SKM-1 treated with dmso at 0.1 percent for 144 hours (cell line): ENCODE measurements at regions not wholly inside any gene's neighbourhood (a gene's known extent, or its start where the extent isn't known, plus 50 kb on each side); places are given as distances from the start of the nearest gene placed in this dataset.
A peak's percentile ranks its signal among the peaks of the same experiment; 100 is the strongest.

Experiments
- DNase-seq: peaks from one replicate; lab custom pipeline; 2025; ENCODE audit not compliant: unreplicated experiment; lab: John Stamatoyannopoulos, UW

DNA sequence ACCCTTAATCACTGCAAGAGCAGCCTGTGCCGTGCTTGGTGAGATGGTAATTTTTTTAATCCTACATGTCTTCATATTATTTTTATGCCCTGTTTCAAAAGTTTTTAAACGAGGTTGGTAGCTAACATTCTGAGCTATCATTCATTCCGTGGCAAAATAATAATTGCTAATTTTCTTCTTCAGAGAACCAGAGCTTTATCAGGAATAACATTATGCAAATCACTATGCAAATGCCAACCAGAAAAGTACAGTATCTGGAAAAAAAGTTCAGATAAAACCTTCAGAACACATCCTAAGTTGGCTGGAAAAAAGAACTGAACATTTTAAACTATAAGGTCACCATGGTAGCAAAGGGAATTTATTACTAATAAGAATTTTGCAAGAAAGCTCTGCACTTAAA, 165.1 kb upstream of the NABP1 start:
- no peak for DNase-seq

- DNase-seq: no peak
Measured at GRCh38 chr2:191514613-191515012, 163.3 kb upstream of the NABP1 start.

DNA sequence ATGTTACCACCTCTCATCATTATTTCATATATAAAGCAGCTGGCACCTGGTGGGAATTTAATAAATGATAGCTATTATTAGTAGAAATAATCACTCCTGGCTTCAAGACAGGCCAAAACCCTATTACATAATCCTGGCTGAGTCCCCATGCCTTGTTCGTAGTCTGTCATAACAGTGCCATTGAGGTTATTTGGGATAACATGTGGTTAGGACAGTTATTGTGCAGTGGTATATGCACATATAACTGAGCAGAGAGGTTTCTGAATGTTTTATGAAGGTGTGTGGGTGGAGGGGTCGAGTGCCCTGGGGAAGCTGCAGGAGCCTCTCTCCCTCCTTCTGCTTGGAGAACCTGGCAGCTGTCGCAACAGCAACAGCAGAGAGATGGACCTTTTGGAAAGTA, 162.4 kb upstream of the NABP1 start:
- DNase-seq: no peak

DNA sequence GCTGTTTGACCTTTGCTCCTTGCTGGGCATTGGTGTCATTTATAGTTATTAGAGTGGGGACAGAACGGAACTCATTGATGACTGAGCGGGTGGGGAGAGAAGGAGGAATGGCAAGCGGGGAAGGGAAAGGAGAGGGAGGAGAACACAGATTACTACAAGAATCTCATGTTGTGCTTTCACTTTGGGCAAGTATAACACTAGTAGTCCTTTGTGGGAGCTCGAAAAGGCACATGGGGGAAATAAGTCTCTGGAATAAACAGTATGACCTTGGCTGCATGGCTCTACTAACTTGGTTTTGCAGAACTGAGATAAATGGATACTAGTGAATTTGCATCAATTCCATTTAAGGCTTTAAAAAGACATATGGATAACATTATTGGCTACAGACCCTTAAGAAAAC, 161.7 kb upstream of the NABP1 start:
- no peak for DNase-seq

DNA sequence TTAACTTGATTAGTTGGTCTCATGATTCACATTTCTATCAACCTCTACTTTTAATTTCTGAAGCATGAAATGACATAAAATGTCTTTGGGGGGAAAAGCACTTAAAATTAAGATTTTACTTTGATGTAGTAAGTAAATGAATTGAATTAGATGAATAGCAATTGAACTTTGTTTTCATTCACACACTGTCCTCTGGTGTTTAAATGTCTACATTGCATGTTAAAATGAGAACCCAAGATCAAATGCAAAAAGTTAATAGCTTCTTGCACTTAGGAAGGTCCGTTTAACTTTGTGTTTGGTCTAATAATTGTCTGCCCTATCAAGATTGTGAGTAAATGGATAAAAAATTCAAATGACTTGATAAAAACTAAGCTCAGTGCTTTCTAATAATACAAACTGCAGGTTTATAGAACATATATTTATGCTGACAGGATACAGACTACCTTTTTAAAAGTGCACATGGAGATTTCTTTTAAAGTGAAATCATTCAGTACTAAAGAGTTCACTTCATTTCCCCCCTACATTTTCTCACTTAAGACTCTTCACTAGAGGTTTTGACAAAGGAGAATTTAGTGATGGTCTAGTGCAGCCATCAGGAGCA, 156.2 kb upstream of the NABP1 start:
- DNase-seq: peak; percentile 8

GRCh38 chr2:191522478-191523120, 155.3 kb upstream of the NABP1 start:
- no peak for DNase-seq

GRCh38 chr2:191526091-191526490, 151.8 kb upstream of the NABP1 start:
- no peak for DNase-seq

- DNase-seq: no peak
Measured at GRCh38 chr2:191526536-191526935, 151.4 kb upstream of the NABP1 start.

DNA sequence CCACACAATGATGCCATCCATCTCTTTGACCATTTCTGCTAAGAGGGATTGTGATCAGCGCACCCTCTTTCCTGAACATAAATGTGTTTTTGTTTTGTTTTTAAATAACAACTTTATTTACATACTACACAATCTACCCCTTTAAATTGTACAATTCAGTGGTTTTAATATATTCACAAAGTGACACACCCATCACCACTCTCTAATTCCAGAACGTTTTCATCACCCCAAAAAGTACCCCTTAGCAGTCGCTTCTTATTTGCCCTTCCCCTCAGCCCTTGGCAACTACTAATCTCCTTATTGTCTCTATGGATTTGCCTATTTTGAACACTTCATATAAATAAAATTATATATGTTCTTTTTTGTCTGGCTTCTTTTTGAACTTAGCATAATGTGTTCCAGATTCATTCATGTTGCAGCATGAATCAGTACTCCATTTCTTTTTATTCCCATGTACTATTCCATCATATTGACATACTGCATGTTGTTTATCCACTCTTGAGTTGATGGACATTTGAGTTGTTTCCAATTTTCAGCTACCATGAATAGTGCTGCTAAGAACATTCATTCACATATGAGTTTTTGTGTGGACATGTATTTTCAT, 150.9 kb upstream of the NABP1 start:
- DNase-seq: no peak

DNA sequence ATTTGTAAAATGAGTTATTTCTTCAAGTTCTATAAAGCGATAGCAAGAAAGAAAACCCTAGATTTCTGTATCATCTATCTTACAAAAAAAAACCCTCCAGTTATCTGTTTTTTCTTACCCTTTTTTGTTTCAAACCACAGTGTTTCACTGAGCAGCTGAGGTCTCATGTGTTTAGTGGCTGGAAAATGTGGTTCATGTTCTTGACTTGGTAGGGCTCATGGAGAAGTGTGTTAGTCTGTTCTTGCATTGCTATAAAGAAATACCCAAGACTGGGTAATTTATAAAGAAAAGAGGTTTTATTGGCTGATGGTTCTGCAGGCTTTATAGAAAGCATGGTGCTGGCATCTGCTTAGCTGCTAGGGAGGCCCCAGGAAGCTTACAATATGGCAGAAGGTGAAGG, 147.3 kb upstream of the NABP1 start:
- DNase-seq: no peak

DNA sequence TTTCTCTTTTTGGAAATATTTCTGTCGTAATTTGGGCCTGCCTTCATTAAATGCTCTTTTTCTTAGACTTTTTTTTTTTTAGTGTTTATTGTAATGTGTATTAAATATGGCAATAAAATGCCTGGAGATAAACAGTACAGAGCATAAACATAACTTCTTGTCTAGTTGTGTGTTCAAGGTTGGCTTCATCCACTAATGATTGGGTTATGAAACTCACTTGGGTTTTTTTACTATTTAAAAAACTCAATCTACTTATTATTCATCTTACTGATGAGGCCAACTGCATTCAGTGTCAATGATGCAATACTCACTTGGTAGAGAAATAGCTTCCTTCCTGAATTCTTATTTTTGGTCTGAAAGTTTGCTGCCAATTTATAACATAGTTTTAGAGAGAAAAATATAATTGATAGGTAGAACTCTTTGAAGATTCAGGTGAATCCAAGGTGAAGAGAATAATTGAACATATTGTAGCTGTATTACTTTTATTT, 144.2 kb upstream of the NABP1 start:
- DNase-seq: peak; percentile 23

DNA sequence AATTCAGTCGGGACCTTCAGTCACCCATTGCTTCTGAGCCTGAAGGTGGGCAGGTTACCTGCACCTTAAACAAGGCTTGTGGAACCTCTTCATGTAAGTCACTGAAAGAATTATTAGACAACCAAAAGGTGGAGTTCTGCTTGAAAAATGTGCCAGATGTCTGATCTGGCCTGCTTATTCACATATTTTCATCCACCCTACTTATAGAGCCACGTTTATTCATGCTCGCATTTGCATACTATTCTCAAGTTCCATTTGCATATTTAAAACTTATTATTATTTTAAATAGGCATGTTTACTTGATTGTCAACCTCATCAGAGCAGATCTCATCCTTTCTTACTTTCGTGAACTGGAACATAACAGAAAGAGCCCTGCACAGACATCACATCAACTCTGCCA, 140.0 kb upstream of the NABP1 start:
- no peak for DNase-seq

- DNase-seq: no peak
Measured at GRCh38 chr2:191538334-191538903, 139.5 kb upstream of the NABP1 start.

DNA sequence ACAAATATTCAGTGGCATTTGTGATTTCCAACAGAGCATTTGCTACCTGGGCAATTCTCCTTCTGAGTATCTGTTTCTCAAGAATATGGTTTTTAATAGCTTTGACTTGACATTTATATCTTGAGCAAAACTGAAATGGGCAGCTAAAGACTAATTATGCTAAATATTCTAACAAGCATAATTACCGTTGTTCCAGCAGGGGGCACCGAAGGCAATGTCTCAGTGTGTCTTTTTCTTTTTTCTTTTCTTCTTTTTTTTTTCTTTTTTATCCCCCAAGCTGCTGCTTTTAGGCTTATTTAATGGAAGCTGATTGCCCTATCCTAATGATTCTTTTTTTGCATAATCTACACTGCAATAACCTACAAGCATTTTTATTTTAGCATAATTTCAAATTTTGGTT, 138.9 kb upstream of the NABP1 start:
- peak; percentile 8 for DNase-seq

DNA sequence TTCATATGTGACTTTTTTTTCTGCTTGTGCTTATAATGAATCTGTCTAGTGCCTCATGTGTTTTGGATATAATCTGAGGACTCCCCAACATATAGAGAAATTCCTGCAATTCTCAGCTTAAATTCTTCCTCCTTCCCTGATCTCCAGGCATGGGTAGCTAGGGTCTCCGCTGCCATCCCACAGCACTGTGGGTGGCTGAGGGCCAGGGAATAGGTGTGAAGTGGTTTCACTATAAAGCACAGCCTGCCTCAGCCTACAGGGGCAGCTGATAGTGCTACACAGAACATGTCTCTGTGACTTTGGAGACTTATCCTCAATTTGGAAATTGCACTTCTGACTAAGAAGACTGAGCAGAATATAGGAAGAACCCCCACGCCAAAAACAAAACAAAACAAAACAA, 137.3 kb upstream of the NABP1 start:
- DNase-seq: no peak

DNA sequence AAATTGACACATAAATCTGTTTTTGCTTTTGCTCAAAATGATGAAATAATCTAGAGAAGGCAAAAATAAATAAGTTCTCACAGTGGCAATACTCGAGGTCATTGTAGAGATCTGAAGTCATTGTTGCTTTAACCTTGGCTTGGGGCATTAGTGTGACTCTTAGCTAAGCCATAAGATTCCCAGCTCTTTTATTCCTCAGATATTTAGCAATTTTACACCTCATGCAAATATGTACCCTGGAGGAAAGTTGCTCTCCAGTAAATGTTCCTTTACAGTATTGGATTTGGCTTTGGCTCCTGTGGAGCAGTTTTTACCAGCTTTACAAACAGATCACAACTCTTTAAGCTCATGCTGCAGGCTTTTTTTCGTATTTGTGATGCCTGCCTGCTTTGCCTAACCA, 134.2 kb upstream of the NABP1 start:
- no peak for DNase-seq

GRCh38 chr2:191544461-191545062, 133.4 kb upstream of the NABP1 start:
- DNase-seq: no peak

DNA sequence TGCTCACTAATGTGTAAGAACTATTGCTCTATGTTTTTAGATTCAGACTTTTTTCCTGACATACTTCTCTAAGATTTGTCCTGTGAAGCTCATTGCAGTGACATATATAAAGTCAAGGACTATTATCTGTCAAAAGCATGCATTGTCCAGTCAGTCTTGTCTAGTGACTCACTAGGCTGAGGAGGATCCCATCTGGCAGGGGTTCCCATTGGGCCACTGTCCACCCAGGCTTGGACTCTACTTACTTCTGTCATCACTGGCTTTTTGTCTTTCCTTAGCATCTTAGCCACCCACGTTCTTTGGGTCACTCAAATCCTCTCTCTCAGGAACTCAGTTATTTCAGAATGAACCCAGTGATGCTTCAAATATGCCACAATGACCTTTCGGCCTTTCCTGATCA, 132.6 kb upstream of the NABP1 start:
- DNase-seq: no peak

DNA sequence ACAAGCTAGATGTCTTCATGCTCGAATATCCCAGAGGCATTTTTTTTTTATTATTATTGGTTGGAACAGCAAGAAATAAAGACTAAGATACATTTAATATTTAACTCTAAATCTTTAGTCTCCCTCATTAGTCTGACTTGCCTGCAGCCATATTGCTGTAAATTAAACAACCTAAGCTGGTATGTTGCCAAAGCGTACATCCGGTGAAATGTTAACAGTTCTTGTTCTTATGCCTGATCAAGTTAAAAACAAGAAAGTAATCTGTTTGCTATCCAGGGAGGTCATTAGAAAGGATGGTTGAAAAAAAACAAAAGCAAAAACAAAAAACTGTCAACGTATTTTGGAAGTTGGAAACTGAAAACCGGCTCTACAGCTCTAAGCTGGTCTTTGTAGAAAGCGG, 125.9 kb upstream of the NABP1 start:
- DNase-seq: no peak

GRCh38 chr2:191554240-191554639, 123.7 kb upstream of the NABP1 start:
- DNase-seq: no peak

- DNase-seq: peak; percentile 78
Measured at GRCh38 chr2:191555092-191555742, 122.7 kb upstream of the NABP1 start.
